A673 (cell line): ENCODE measurements at regions not wholly inside any gene's neighbourhood (a gene's known extent, or its start where the extent isn't known, plus 50 kb on each side); places are given as distances from the start of the nearest gene placed in this dataset.
"Not testable (repeated sequence)": the region's sequence is repeated elsewhere in the genome, so short reads cannot be mapped to it uniquely, and the experiment has no call there.

Source experiments
- BruUV-seq: library from RNA; stranded (reverse); fragments of 400-500 nt; replicated peaks from 2 replicates; lab custom pipeline; 2021; lab: Mats Ljungman, UMichigan
- CTCF ChIA-PET: fragments of 300-600 bp; sonication (Branson Sonifier 250); formaldehyde crosslinking; loops from one replicate; lab custom pipeline; 2022; ENCODE audit warnings: antibody characterized with exemption; lab: Charles Lee
- POLR2A ChIA-PET: fragments of 300-600 bp; sonication (Branson Sonifier 250); formaldehyde crosslinking; loops from one replicate; lab custom pipeline; 2022; ENCODE audit warnings: antibody characterized with exemption; ENCODE audit not compliant: low non-redundant PET; lab: Charles Lee
- DNase-seq: peaks from one replicate; pipeline ENCODE4 v3.0.0-alpha.2; 2015; ENCODE audit warnings: low spot score
- H3K27ac ChIP-seq: fragments of 200-600 bp; sonication (generic); 2 replicates; pipeline ENCODE4 v1.5.1; 2016; ENCODE audit warnings: mixed run types, low read depth, mild to moderate bottlenecking, mixed read lengths, antibody characterized with exemption, low read length; ENCODE audit not compliant: poor library complexity, severe bottlenecking
- H3K27me3 ChIP-seq: fragments of 200-600 bp; sonication (generic); replicated peaks from 2 replicates; pipeline ENCODE4 v1.6.1; 2017; ENCODE audit warnings: mixed run types, low read depth, mild to moderate bottlenecking, mixed read lengths, antibody characterized with exemption, low read length; ENCODE audit not compliant: insufficient read depth, poor library complexity
- H3K36me3 ChIP-seq: fragments of 200-600 bp; sonication (generic); 2 replicates; pipeline ENCODE4 v1.6.1; 2016; ENCODE audit warnings: mixed run types, mild to moderate bottlenecking, mixed read lengths, antibody characterized with exemption, low read length; ENCODE audit not compliant: insufficient read depth, poor library complexity, severe bottlenecking
- H3K4me1 ChIP-seq: fragments of 200-600 bp; sonication (generic); 2 replicates; pipeline ENCODE4 v1.6.1; 2017; ENCODE audit warnings: mixed run types, mild to moderate bottlenecking, mixed read lengths, antibody characterized with exemption, low read length; ENCODE audit not compliant: insufficient read depth, poor library complexity, severe bottlenecking
- H3K4me3 ChIP-seq: fragments of 200-600 bp; sonication (generic); 2 replicates; pipeline ENCODE4 v1.5.1; 2016; ENCODE audit warnings: low read depth, mixed run types, mild to moderate bottlenecking, mixed read lengths, low read length; ENCODE audit not compliant: poor library complexity, severe bottlenecking
- H3K9me3 ChIP-seq: fragments of 200-600 bp; sonication (generic); 2 replicates; pipeline ENCODE4 v1.6.1; 2016; ENCODE audit warnings: mixed run types, low read depth, mild to moderate bottlenecking, mixed read lengths, antibody characterized with exemption, low read length; ENCODE audit not compliant: poor library complexity, severe bottlenecking
- EZH2 ChIP-seq: fragments of 200-600 bp; sonication (generic); IDR thresholded peaks from 2 replicates; pipeline ENCODE4 v1.6.1; 2017; ENCODE audit warnings: borderline replicate concordance, low read depth, mild to moderate bottlenecking, mixed read lengths, antibody characterized with exemption, low read length; ENCODE audit not compliant: poor library complexity, severe bottlenecking
- intact Hi-C: fragments of 100-400 bp; cut with micrococcal nuclease; formaldehyde crosslinking; loops from one replicate; pipeline ENCODE4 v1.10.0; 2022; ENCODE audit not compliant: unreplicated experiment
- TF ChIP-seq, protein P1 (sequence below): fragments of 300-800, 200-600 bp; sonication (generic); conservative IDR thresholded peaks from 2 replicates; pipeline ENCODE4 v1.5.1; 2017; ENCODE audit warnings: low read depth, mild to moderate bottlenecking, antibody characterized with exemption, low read length, moderate library complexity, mixed read lengths

DNA sequence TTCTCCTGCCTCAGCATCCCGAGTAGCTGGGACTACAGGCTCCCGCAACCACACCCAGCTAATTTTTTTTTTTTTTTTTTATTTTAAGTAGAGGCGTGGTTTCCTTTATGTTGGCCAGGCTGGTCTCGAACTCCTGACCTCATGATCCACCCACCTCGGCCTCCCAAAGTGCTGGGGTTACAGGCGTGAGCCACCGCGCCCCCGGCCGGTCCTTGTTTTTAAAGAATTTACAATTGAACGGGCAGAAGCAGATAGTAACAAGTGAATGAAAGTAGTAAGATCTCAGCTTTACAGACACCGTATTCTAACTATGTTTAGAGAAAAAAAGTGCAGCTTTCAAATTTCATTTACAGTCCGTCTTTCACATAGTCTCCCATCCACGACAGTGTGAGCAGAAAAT is 112.5 kb upstream of the VWC2 start:
- peaks cover 13% of the 10 kb centered on the region for H3K9me3 ChIP-seq
- H3K36me3 ChIP-seq = no peaks in the 10 kb centered on the region
- no peaks in the 10 kb centered on the region for H3K4me1 ChIP-seq
- CTCF ChIA-PET = no interaction called here
- H3K27me3 ChIP-seq = no peaks in the 10 kb centered on the region
- no peak for DNase-seq
- no TSS peak for BruUV-seq
- TF ChIP-seq, protein P1, sequence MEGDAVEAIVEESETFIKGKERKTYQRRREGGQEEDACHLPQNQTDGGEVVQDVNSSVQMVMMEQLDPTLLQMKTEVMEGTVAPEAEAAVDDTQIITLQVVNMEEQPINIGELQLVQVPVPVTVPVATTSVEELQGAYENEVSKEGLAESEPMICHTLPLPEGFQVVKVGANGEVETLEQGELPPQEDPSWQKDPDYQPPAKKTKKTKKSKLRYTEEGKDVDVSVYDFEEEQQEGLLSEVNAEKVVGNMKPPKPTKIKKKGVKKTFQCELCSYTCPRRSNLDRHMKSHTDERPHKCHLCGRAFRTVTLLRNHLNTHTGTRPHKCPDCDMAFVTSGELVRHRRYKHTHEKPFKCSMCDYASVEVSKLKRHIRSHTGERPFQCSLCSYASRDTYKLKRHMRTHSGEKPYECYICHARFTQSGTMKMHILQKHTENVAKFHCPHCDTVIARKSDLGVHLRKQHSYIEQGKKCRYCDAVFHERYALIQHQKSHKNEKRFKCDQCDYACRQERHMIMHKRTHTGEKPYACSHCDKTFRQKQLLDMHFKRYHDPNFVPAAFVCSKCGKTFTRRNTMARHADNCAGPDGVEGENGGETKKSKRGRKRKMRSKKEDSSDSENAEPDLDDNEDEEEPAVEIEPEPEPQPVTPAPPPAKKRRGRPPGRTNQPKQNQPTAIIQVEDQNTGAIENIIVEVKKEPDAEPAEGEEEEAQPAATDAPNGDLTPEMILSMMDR = no peak
- TF ChIP-seq EZH2 = no peak
- no peak overlapping the region for H3K27ac ChIP-seq
- intact Hi-C loops = no loop called here
- no peak overlapping the region for H3K4me3 ChIP-seq
- POLR2A ChIA-PET = no interaction called here

GRCh38 chr7:49665963-49666362 is 107.5 kb upstream of the VWC2 start:
- CTCF ChIA-PET, BruUV-seq, H3K4me1 ChIP-seq, POLR2A ChIA-PET, DNase-seq, H3K36me3 ChIP-seq, H3K27me3 ChIP-seq, intact Hi-C loops, H3K27ac ChIP-seq, H3K4me3 ChIP-seq: not testable (repeated sequence)
- peaks cover 18% of the 10 kb centered on the region for H3K9me3 ChIP-seq

DNA sequence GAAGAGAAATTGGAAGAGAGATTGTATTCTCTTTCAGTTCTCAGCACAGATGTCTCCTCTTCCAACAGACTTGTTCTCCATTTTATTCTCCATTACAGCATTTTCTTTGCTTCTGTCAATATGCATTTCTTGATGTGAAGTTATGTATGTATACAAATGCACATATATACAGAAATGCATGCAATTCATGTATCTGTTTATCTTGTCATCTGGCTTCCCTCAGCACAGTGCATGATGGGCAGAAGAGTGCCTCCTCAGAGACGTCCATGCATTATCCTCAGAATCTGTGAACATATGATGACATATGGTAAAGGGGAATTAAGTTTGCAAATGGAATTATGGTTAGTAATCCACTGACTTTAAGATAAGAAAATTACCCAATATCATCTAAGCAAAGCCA is 106.7 kb upstream of the VWC2 start:
- ChIA-PET CTCF (no interaction called here), POLR2A (no interaction called here)
- no peak overlapping the region for H3K27ac ChIP-seq
- H3K4me1 ChIP-seq = no peaks in the 10 kb centered on the region
- H3K27me3 ChIP-seq = no peaks in the 10 kb centered on the region
- no peak overlapping the region for H3K4me3 ChIP-seq
- no TSS peak for BruUV-seq
- TF ChIP-seq, protein P1 = no peak
- intact Hi-C loops = no loop called here
- DNase-seq = no peak
- H3K9me3 ChIP-seq = peaks cover 18% of the 10 kb centered on the region
- H3K36me3 ChIP-seq = no peaks in the 10 kb centered on the region

- Histone ChIP-seq H3K27ac (no peak overlapping the region), H3K9me3 (peaks cover 18% of the 10 kb centered on the region), H3K36me3 (no peaks in the 10 kb centered on the region), H3K4me1 (no peaks in the 10 kb centered on the region), H3K4me3 (no peak overlapping the region), H3K27me3 (no peaks in the 10 kb centered on the region)
- DNase-seq = no peak
- CTCF ChIA-PET = no interaction called here
- intact Hi-C loops = no loop called here
- TF ChIP-seq, protein P1 = no peak
- TF ChIP-seq EZH2 = no peak
- POLR2A ChIA-PET = no interaction called here
- BruUV-seq = no TSS peak
Measured at GRCh38 chr7:49669285-49669684, 104.2 kb upstream of the VWC2 start.
